Stimulated activated CD8-positive, alpha-beta memory T cell treated with anti-CD3 and anti-CD28 coated beads, Interleukin-7, amount 100 ng/mL, for 4 hours (primary cell): ENCODE measurements at regions not wholly inside any gene's neighbourhood (a gene's known extent, or its start where the extent isn't known, plus 50 kb on each side); places are given as distances from the start of the nearest gene placed in this dataset.

Source experiments
- DNase-seq, 2 donors: peaks; one replicate each; pipeline ENCODE4 v3.0.0-alpha.2; 2020; ENCODE audit warnings: low read depth in 2 of 2

DNA sequence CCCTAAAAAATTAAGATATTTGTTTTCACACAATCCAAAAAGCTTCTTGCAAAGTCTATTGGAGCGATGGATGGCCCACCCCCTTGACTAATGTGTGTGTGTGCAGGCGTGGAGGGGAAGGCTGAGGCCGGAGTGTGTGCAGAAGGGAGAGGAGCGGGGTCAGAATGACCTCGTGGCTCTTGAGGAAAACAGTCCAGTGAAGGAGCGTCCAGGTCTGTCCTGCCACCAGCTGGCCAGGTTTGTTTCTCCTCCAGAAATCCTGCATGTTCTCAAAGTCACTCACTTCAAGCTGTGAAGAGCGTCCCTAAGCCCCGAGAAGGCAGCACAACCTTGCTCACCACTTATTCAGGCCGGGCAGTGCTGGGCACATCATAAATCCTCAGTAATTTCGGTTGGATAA, 69.5 kb upstream of the SSX2IP start:
- no peak for DNase-seq

DNA sequence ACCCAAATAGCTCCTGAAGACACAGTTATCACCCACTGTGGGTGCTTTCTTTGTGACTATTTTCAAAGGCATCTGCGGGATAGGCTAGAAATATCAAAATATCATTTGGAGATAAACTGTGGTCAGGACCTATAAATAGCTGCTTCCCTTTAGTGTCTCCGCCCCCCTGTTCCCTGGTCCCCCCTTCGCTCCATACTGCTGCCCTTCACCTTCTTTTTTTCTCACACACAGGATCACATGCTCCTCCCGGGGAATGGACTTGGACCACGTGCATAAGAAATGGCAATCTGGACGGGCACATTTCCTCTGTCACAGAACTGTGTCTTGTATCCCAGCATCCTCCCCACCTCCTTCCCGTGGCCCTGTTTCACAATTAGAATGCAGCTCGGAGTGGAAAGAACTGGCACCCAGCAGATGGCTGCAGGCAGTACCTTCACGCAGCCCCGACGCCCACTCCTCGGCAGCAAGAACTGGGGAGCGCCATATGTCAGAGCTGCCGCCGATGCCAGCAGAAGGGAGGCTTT, 68.8 kb upstream of the SSX2IP start:
- no peak for DNase-seq

DNA sequence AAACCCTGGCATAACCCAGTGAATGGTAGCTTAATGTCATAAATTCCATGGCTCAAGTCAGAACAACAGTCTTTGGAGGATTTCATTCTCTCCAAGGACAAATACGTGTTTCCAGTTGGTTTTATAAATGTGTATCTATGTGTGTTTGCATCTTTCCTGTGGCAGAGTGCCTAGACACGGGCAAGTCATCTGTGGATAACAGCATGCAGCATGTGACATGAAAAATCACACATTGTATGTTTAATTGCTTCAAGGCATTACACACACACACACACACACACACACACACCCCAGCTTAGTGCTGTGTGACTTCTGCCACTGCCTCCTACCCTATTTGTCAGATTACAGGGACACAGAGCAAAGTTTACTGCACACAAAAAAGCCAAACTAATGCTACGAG, 68.2 kb upstream of the SSX2IP start:
- no peak for DNase-seq

DNA sequence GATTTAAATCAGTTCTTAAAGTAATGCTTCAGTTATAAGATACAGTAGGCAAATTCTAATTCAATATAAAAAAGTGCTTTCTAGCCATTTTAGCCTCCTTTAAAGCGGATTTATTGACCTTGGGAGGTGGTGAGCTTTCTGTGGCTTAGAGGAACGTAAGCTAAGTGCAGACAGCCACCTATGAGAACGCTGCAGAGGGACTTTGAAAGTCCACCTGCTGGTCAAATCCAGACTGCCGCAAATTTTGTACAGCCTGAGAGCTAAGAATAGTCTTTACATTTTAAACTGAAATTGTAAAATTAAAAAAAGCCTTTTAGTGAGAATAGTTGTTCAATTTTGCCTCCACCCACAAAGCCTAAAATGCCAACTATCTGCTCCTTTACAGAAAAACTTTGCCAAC, 67.0 kb upstream of the SSX2IP start:
- DNase-seq = no peak

DNA sequence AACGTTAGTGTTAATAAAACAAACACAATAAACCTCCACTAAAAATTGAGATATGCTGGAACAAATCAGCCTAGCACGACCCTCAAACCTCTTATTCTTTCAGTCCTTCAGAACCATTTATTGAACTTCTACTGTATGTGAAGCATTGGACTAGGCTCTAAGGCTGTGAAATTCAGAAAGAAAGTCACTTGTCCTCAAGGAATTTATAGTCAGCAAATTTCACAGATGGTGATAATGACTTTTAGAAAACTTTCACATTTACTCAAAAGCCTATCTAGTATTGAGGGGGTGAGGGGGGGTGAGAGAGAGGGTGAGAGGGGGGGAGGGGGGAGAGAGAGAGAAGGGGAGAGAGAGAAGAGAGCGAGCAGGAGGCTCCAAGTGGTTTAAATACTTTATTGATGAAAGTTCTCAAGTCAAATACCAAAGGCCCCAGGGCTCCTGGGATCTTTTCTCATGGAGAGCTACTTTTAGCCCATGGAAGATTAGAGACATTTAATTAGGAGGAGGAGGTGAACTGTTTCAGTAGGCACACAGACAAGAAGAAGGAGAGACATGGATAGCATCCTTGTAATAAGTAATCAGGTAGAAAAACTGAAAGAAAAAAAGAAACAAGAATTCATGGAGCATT, 66.3 kb upstream of the SSX2IP start:
- no peak for DNase-seq

DNA sequence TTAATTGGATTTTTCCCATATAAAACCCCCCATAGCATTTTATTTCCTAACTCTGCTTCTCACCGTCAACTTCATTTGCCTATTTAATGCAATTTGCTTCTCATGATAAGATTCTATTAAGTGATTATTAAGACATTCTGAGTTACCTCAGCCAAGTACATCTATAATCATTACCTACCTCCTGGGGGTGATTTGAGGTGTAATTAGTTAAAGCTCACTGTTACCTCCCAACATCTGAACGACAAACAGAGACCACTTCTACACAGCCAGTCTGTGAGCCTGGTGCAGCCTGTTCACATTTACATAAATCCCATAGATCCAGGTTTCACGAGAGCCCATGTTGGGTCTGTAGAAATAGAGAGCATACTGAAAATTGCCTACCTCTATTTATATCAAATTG, 65.7 kb upstream of the SSX2IP start:
- DNase-seq = no peak

DNA sequence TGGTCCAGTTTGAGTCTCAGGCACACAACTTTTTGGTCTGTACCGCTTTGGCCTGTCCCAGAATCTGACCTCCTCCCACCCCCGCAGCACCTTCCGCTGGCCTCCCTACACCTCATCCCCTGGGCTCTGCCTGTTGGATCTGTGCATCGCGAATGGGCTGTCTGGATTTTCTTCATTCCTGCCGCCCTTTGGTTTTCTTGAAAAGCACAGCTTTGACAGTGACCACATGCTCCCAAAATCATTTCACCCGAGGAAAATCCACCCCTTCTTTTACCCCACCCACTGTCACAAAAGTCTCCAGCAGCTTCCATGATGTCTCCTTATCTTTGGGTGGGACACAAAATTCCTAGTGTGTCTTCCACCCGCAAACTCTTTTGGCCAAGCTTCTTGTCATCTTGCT, 65.0 kb upstream of the SSX2IP start:
- no peak for DNase-seq

DNA sequence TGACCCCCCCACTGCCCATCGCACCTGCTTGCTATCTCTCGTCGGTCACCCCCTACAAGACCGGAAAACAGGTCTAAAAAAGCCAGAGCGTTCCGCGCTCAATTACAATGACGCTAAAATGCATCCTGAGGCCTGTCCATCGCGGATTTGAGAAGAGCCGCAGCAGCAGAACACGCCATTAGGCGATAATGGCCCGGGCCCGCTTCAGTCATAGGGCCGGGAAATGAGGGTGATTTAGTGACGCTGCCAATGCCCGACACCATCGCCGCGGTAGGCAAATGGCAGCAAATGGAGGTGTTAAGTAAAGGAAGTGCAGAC, 64.1 kb upstream of the SSX2IP start:
- DNase-seq = no peak

DNA sequence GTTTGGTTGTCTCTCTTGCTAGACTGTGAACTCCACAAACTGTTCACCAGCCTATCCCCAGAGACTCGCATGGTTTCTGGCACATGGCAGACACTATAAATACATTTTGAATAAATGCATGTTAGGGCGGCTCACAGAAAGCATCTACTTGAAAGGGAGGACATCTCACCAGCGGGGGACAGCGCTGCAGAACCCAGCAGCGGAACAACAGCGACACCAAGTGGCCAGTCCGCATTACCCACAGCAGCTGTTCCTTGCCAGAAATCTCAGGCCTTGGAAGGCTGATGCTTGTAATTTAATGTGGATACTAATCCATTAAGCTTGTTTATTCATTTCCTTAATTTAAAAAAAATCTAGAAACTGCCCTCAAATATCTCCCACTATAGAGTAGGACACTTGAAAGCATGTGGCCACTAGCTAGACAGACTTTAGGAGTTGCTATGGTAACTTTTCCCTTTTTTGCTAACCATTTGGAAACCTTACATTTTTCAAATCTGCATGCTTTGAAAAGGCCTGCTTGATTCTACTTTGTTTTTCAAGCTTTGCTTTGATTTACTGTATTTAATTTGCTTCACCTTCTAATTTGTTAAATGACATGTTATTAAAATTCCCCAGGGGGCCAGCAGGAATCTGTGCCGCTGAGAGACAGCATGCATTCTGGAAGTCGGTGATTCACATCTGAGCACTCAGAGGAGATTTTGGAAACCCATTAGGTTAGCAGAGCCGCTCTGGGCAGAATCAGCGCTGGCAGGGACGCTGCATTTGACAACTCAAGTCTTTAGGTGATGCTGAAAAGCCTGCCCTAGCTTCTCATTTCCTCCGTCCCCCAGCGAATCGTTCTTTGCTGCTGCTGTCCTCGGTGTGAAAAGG, 63.5 kb upstream of the SSX2IP start:
- DNase-seq = peak; percentile 38 to 63

DNA sequence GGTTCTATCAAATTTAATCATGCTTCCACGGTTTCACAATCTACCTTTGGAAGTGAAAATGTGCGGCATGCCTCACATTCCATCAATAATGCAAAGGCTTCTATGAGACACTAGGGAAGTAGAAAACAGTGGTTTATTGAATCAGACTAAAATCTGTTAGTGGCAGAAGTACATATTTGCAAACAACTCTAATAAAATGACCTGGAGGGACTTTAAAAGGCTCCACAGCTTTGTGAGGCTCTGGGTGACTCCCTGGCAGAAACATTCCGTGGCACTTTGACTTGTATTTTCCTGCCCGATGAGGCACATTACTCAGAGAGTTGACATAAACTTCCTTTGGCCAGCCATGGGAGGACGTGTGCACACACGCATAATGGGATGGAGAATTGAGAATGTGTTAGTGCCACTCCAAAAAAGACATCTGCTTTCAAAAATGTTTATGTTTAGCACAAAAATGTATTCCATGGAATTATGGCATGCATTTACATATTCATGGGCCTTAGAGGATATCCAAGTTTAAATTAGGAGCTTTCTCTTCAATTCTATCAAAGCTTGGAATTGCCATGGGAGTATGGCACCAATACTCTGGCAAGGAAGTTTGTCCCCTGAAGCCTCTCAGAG, 60.0 kb upstream of the SSX2IP start:
- DNase-seq = no peak

DNA sequence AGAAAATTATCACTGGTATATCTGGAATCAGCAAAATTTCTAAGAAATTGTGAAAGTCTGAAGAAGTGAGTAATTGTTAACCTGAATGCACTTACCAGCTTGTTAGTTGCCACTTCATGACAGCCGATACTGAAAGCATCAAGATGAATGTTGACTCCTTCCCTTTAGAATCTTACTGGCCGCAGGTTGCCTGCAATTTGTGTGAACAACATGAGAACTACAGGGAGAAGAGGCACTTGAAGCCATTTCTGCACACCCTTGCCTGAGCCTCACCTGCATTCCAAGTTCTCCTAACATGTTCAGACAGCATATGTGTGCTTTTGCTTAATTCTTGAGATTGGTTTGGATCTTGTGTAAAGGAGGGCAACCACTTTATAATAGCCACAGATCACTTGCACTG, 59.2 kb upstream of the SSX2IP start:
- no peak for DNase-seq

DNA sequence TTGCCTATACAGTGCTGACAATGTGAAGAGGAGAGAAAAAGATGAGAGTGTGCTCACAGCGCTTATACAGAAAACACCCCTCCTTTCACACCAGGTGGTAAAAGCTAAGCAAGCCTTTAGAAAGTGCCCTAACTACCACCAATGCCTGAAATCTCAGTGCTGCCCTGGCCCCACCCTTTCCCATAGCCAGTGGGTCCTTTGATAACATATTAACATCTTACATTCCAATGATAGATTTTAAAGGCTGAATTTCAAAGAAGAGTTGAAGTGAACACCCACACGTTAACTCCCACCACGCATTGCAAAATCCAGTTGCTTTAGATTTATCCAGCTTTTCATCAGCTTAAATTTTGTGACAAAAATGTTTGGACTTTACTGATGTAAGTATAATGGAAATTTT, 58.1 kb upstream of the SSX2IP start:
- DNase-seq = no peak

DNA sequence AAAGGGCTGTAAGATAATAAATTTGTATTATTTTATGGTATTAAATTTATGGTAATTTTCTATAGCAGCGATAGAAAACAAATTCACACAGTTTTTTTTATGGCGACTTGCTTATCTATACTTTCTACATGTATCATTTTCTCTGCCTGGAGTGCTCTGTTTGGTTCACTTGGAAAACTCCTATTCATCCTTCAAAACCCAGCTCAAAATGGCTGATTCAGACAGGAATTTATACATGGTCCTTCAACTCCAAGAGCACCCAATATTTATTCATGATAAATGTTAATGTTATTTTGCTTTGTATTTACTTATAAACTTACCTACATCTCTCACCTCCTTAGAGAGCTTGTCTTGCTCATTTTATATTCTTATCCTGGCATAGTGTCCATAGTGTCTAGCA, 55.6 kb upstream of the SSX2IP start:
- no peak for DNase-seq

DNA sequence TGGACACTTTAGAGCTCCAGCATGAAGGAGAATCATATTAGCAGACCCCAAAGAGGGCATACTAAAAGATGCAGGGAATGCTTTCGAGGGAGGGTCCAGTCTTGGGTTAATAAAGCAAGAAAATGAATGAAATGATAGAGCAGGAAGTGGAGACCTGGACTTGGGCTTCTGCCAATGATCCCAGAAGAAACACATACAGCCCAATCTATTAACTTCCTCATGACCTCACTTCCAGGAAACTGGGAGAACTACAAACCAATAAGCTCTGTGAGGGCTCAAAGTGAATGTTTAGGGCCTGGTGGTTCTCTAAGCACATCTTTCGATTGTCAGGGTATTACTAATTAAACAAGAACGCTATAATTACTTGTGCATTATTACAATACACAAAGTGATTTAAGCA, 53.6 kb upstream of the SSX2IP start:
- DNase-seq = no peak

DNA sequence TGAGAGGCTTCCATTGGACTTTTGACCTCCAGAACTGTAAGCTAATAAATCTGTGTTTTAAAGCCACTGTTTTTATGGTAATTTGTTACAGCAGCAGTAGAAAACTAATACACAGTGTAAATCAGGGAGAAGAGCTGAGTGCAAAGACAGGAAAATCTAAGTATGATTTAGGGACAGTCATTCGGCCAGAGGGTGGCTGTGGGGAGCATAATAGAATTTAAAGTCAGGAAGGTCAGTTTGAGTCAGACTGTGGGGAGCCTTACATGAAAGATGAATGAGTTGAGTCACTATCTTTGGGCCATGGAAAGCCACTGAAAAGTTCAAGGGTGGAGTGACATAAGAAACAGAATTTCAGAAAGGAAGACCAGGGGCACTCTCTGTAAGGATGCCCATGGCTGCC, 52.4 kb upstream of the SSX2IP start:
- DNase-seq = no peak

DNA sequence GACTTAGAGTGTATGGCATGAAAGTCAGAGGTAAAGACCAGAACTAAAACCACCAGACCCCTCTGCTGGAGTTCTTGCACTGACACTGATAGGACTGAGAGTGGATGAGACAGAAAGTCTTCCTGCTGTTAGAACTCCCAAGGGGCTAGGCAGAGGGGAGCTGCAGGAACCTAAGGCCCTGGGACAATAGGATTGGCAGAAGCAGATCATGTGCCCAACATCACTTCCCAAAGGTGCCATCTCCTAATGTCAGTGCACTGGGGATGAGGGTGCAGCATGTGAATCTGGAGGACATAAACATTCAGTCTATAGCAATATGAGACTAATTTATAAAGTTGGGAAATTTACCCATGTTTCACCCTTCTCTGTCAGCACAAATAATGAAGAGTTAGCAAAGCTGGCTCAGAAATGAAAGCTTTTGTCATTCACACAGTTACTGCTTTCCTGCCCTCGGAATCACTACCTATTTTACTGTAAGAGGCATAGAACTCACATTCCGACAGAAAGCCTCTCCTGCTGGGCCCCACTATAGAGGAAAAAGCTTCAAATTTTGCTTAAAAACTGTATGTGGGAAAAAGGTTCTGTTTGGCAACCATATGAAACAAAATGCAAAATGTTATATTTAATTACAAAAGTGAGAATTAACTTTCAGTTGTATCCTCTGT, 49.9 kb upstream of the SSX2IP start:
- DNase-seq = no peak
